ENCODE measurements at regions not wholly inside any gene's neighbourhood (a gene's known extent, or its start where the extent isn't known, plus 50 kb on each side); places are given as distances from the start of the nearest gene placed in this dataset.

DNA sequence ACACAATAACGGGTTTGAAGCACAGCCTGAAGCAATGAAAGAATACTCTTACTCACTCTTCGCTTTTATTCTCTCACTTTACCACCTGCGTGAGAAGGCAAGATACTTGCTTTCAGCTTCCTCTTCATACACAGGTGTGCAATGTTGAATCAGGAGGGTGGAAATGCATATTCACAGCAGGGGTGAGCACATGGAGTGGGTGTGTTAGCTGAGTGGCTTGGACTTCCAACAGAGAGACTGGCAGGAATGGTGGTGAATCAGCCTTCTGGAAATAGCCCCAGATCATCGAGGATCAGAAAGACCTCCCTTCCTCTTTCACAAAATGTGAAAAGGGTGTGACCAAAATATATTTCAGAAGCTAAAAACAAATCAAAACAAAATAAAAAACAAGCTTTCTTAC lies 521.2 kb downstream of the STIM2 start:
- DNase-seq (ENCODE audit: extremely low spot score, unreplicated experiment) = no peak
- TF ChIP-seq, protein P1, sequence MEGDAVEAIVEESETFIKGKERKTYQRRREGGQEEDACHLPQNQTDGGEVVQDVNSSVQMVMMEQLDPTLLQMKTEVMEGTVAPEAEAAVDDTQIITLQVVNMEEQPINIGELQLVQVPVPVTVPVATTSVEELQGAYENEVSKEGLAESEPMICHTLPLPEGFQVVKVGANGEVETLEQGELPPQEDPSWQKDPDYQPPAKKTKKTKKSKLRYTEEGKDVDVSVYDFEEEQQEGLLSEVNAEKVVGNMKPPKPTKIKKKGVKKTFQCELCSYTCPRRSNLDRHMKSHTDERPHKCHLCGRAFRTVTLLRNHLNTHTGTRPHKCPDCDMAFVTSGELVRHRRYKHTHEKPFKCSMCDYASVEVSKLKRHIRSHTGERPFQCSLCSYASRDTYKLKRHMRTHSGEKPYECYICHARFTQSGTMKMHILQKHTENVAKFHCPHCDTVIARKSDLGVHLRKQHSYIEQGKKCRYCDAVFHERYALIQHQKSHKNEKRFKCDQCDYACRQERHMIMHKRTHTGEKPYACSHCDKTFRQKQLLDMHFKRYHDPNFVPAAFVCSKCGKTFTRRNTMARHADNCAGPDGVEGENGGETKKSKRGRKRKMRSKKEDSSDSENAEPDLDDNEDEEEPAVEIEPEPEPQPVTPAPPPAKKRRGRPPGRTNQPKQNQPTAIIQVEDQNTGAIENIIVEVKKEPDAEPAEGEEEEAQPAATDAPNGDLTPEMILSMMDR (IDR thresholded peaks at IDR 0.05) = no peak
- Mint-ChIP-seq H3K27me3 (ENCODE audit: unreplicated experiment) (no peaks in the 10 kb centered on the region), H3K4me3 (ENCODE audit: unreplicated experiment) (no peak overlapping the region), H3K36me3 (ENCODE audit: unreplicated experiment) (no peaks in the 10 kb centered on the region), H3K9me3 (ENCODE audit: unreplicated experiment) (peaks cover 25% of the 10 kb centered on the region), H3K4me1 (ENCODE audit: unreplicated experiment) (no peaks in the 10 kb centered on the region), H3K27ac (ENCODE audit: unreplicated experiment) (no peak overlapping the region)

DNA sequence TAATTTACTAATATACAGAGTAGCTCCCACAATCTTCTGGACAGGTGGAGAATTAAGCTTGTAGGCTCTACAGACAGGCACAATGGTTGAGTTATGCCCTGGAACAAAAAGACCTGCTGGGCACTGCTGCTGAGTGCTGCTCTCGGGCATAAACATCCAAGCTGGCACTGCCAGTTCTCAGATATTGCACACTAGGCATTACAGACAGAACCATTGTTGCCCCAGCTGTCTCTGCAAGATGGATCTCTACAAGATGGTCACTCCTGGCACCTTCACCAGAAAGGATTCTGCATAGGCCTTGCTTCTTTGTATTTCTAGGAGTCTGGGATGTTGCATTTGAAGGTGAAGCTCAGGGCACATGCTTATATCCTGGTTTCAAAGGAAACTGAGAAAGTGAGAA lies 527.1 kb downstream of the STIM2 start:
- Mint-ChIP-seq H3K4me3 (ENCODE audit: unreplicated experiment) (no peak overlapping the region), H3K36me3 (ENCODE audit: unreplicated experiment) (no peaks in the 10 kb centered on the region), H3K27me3 (ENCODE audit: unreplicated experiment) (no peaks in the 10 kb centered on the region), H3K4me1 (ENCODE audit: unreplicated experiment) (no peaks in the 10 kb centered on the region), H3K27ac (ENCODE audit: unreplicated experiment) (no peak overlapping the region), H3K9me3 (ENCODE audit: unreplicated experiment) (peaks cover 19% of the 10 kb centered on the region)
- TF ChIP-seq, protein P1 (IDR thresholded peaks at IDR 0.05) = no peak
- no peak for DNase-seq (ENCODE audit: extremely low spot score, unreplicated experiment)

DNA sequence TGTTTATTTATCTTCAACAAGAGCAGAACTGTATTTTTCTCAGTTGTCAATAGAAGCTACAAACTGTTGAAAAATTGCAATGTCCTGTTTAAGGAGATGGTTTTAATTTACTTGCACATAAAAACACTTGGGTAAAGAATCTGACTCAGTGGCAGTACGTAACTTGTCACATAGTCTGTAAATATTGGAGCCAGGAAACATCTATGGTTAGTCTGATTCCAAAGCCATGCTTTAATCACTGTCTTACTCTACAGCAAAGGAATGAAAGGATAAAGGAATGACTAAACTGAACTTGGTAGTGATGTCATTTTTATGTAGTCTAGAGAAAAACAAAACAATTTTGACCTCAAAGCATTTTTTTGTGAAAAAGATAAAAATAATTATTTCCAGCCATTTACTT lies 537.2 kb downstream of the STIM2 start:
- no peak overlapping the region for H3K4me3 Mint-ChIP-seq (ENCODE audit: unreplicated experiment)
- H3K9me3 Mint-ChIP-seq (ENCODE audit: unreplicated experiment) = peaks cover 44% of the 10 kb centered on the region
- H3K4me1 Mint-ChIP-seq (ENCODE audit: unreplicated experiment) = no peaks in the 10 kb centered on the region
- no peak for DNase-seq (ENCODE audit: extremely low spot score, unreplicated experiment)
- no peak overlapping the region for H3K27ac Mint-ChIP-seq (ENCODE audit: unreplicated experiment)
- no peaks in the 10 kb centered on the region for H3K27me3 Mint-ChIP-seq (ENCODE audit: unreplicated experiment)
- TF ChIP-seq, protein P1 (IDR thresholded peaks at IDR 0.05) = no peak
- H3K36me3 Mint-ChIP-seq (ENCODE audit: unreplicated experiment) = no peaks in the 10 kb centered on the region

DNA sequence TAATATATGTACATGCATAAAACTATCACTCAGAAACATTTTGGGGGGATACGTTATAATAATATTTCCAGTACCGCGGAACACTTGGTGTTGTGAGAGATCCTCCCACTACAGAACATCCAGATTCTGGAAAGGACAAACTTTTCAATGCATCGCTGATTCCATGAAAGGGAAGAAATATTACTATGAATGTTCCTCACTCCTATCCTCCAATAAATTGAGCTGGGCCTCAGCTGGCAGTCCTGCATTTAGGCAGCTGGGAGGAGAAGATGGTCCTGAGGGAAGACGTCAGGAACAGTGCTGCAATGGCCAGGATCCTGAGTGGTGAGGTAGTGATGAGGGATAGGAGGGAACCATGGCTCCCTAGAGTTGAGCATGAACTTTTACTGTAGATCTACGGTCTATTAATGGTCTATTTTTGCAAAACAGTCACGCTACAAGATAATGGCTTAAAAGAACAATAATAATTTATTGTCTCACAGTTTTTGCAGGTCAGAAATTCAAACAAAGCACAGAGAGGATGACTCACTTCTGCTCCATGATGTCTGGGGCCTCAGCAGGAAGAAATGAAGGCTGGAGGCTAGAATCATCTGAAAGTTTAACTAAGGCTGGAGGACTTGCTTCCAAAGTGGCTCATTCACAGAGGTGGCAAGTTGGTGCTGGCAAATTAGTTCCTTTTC lies 538.1 kb downstream of the STIM2 start:
- H3K9me3 Mint-ChIP-seq (ENCODE audit: unreplicated experiment) = peaks cover 44% of the 10 kb centered on the region
- no peak overlapping the region for H3K4me3 Mint-ChIP-seq (ENCODE audit: unreplicated experiment)
- H3K4me1 Mint-ChIP-seq (ENCODE audit: unreplicated experiment) = no peaks in the 10 kb centered on the region
- TF ChIP-seq, protein P1 (IDR thresholded peaks at IDR 0.05) = no peak
- no peak for DNase-seq (ENCODE audit: extremely low spot score, unreplicated experiment)
- H3K36me3 Mint-ChIP-seq (ENCODE audit: unreplicated experiment) = no peaks in the 10 kb centered on the region
- no peak overlapping the region for H3K27ac Mint-ChIP-seq (ENCODE audit: unreplicated experiment)
- H3K27me3 Mint-ChIP-seq (ENCODE audit: unreplicated experiment) = no peaks in the 10 kb centered on the region

DNA sequence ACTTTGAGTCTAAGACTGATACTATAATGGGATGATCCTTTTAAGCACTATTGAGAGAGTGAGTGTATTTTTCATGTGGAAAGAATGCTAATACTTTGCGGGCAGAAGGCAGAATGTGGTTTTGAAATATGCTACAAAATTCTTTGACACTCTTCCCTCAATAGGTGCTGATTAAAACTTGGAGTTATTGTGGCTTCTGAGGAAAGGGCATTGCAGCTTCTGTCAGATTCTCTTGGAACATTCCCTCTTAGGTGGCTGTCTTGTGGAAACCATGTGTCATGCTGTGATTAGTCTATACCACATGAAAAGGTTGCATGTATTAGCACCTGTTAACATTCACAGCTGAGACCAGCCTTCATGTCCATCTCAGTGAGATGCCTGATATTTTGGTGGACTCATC lies 547.0 kb downstream of the STIM2 start:
- TF ChIP-seq, protein P1 (IDR thresholded peaks at IDR 0.05) = no peak
- no peak overlapping the region for H3K4me3 Mint-ChIP-seq (ENCODE audit: unreplicated experiment)
- peaks cover 45% of the 10 kb centered on the region for H3K9me3 Mint-ChIP-seq (ENCODE audit: unreplicated experiment)
- DNase-seq (ENCODE audit: extremely low spot score, unreplicated experiment) = no peak
- H3K27me3 Mint-ChIP-seq (ENCODE audit: unreplicated experiment) = no peaks in the 10 kb centered on the region
- H3K27ac Mint-ChIP-seq (ENCODE audit: unreplicated experiment) = no peak overlapping the region
- no peaks in the 10 kb centered on the region for H3K36me3 Mint-ChIP-seq (ENCODE audit: unreplicated experiment)
- H3K4me1 Mint-ChIP-seq (ENCODE audit: unreplicated experiment) = no peaks in the 10 kb centered on the region

Measured in osteocyte (in vitro differentiated cells).